Ovary (tissue), 3 donors: ENCODE measurements at regions not wholly inside any gene's neighbourhood (a gene's known extent, or its start where the extent isn't known, plus 50 kb on each side); places are given as distances from the start of the nearest gene placed in this dataset.

Experiments used
- CTCF ChIP-seq, 3 donors: fragments of 450-650 bp in 2 of 3; fragments of 200-600 bp in 1 of 3; IDR thresholded peaks; one replicate each; pipeline versions ENCODE4 v1.5.1 to v1.8.0; 2016 to 2022; ENCODE audit warnings: antibody characterized with exemption in 3 of 3, mild to moderate bottlenecking in 1 of 3
- POLR2A ChIP-seq: fragments of 450-650 bp; IDR thresholded peaks from one replicate; pipeline ENCODE4 v1.6.1; 2017; ENCODE audit warnings: antibody characterized with exemption, mild to moderate bottlenecking, moderate library complexity
- donor health status: DM: no; HTN: no; CAD: no.

GRCh38 chr17:6232732-6233101 is 162.5 kb downstream of the WSCD1 start:
- TF ChIP-seq CTCF (IDR thresholded peaks at IDR 0.05) (no peak), POLR2A (no peak)
